OCI-LY1 (cell line): ENCODE measurements at regions not wholly inside any gene's neighbourhood (a gene's known extent, or its start where the extent isn't known, plus 50 kb on each side); places are given as distances from the start of the nearest gene placed in this dataset.
"Not testable (repeated sequence)": the region's sequence is repeated elsewhere in the genome, so short reads cannot be mapped to it uniquely, and the experiment has no call there.

Experiments used
- H2AFZ ChIP-seq: fragments of 200-600 bp; sonication (generic), shearing (Covaris generic); 2 replicates; pipeline ENCODE4 v1.6.0; 2014; ENCODE audit warnings: antibody characterized with exemption, mild to moderate bottlenecking, low read length
- H3F3A ChIP-seq: fragments of 200-600 bp; sonication (generic), shearing (Covaris generic); 2 replicates; pipeline ENCODE4 v1.6.0; 2014; ENCODE audit warnings: mild to moderate bottlenecking, antibody characterized with exemption, low read length, moderate library complexity; ENCODE audit not compliant: insufficient read depth
- H3K27ac ChIP-seq: fragments of 200-600 bp; sonication (generic); 2 replicates; pipeline ENCODE4 v1.5.1; 2014; ENCODE audit warnings: low read length, mixed run types, mild to moderate bottlenecking, low read depth; ENCODE audit not compliant: poor library complexity, severe bottlenecking
- H3K27me3 ChIP-seq: fragments of 200-600 bp; sonication (generic); 2 replicates; pipeline ENCODE4 v1.6.0; 2014; ENCODE audit warnings: antibody characterized with exemption, mild to moderate bottlenecking, low read length, moderate library complexity; ENCODE audit not compliant: insufficient read depth
- H3K36me3 ChIP-seq: fragments of 200-600 bp; sonication (generic); 2 replicates; pipeline ENCODE4 v1.6.1; 2014; ENCODE audit warnings: mild to moderate bottlenecking, antibody characterized with exemption, low read length, moderate library complexity, mixed read lengths; ENCODE audit not compliant: insufficient read depth
- H3K4me1 ChIP-seq: fragments of 200-600 bp; sonication (generic); 2 replicates; pipeline ENCODE4 v1.5.1; 2014; ENCODE audit warnings: mild to moderate bottlenecking, low read length, moderate library complexity; ENCODE audit not compliant: insufficient read depth, severe bottlenecking
- H3K4me2 ChIP-seq: fragments of 200-600 bp; sonication (generic), shearing (Covaris generic); 2 replicates; pipeline ENCODE4 v1.6.1; 2014; ENCODE audit warnings: low read length
- H3K4me3 ChIP-seq: fragments of 200-600 bp; sonication (generic); 2 replicates; pipeline ENCODE4 v1.5.1; 2014; ENCODE audit warnings: low read length, low read depth, mild to moderate bottlenecking, mixed read lengths; ENCODE audit not compliant: poor library complexity, severe bottlenecking
- H3K79me2 ChIP-seq: fragments of 200-600 bp; shearing (Covaris generic); 2 replicates; pipeline ENCODE4 v1.6.1; 2016; ENCODE audit warnings: mixed run types, low read length, mixed read lengths; ENCODE audit not compliant: insufficient read depth
- H3K9ac ChIP-seq: fragments of 200-600 bp; sonication (generic), shearing (Covaris generic); 2 replicates; pipeline ENCODE4 v1.6.1; 2014; ENCODE audit warnings: mild to moderate bottlenecking, low read length, mixed read lengths
- H3K9me2 ChIP-seq: fragments of 200-600 bp; sonication (generic), shearing (Covaris generic); 2 replicates; pipeline ENCODE4 v1.6.1; 2014; ENCODE audit warnings: low read depth, mild to moderate bottlenecking, low read length, mixed read lengths
- H3K9me3 ChIP-seq: fragments of 200-600 bp; shearing (Covaris generic); 2 replicates; pipeline ENCODE4 v1.6.1; 2014; ENCODE audit warnings: low read length, mixed read lengths
- H4K20me1 ChIP-seq: fragments of 200-600 bp; sonication (generic), shearing (Covaris generic); 2 replicates; pipeline ENCODE4 v1.6.0; 2016; ENCODE audit warnings: mild to moderate bottlenecking, low read length; ENCODE audit not compliant: insufficient read depth
- EZH2 ChIP-seq: fragments of 200-600 bp; sonication (generic), shearing (Covaris generic); IDR thresholded peaks from 2 replicates; pipeline ENCODE4 v1.8.0; 2017; ENCODE audit warnings: borderline replicate concordance, mixed run types, mild to moderate bottlenecking, antibody characterized with exemption, low read length, moderate library complexity, mixed read lengths
- TF ChIP-seq, protein P1 (sequence below): fragments of 200-600 bp; sonication (generic), shearing (Covaris generic); IDR thresholded peaks from 2 replicates; pipeline ENCODE4 v1.5.1; 2017; ENCODE audit warnings: mild to moderate bottlenecking, antibody characterized with exemption, low read length, moderate library complexity, mixed read lengths

- Histone ChIP-seq H3K4me2 (no peak overlapping the region), H3K36me3 (no peaks in the 10 kb centered on the region), H4K20me1 (no peaks in the 10 kb centered on the region), H3K9me3 (no peaks in the 10 kb centered on the region), H3F3A (no peaks in the 10 kb centered on the region), H3K4me3 (no peak overlapping the region), H3K27me3 (no peaks in the 10 kb centered on the region), H3K4me1 (no peaks in the 10 kb centered on the region), H3K79me2 (no peaks in the 10 kb centered on the region), H3K27ac (no peak overlapping the region), H2AFZ (no peak overlapping the region), H3K9me2 (no peaks in the 10 kb centered on the region), H3K9ac (no peak overlapping the region)
- TF ChIP-seq EZH2: no peak
- TF ChIP-seq, protein P1, sequence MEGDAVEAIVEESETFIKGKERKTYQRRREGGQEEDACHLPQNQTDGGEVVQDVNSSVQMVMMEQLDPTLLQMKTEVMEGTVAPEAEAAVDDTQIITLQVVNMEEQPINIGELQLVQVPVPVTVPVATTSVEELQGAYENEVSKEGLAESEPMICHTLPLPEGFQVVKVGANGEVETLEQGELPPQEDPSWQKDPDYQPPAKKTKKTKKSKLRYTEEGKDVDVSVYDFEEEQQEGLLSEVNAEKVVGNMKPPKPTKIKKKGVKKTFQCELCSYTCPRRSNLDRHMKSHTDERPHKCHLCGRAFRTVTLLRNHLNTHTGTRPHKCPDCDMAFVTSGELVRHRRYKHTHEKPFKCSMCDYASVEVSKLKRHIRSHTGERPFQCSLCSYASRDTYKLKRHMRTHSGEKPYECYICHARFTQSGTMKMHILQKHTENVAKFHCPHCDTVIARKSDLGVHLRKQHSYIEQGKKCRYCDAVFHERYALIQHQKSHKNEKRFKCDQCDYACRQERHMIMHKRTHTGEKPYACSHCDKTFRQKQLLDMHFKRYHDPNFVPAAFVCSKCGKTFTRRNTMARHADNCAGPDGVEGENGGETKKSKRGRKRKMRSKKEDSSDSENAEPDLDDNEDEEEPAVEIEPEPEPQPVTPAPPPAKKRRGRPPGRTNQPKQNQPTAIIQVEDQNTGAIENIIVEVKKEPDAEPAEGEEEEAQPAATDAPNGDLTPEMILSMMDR: no peak
These were observed 186.4 kb downstream of the VAPA start for GRCh38 chr18:10100196-10100595.

GRCh38 chr18:10100941-10101701 is 187.3 kb downstream of the VAPA start:
- H3F3A ChIP-seq: no peaks in the 10 kb centered on the region
- no peaks in the 10 kb centered on the region for H3K9me2 ChIP-seq
- H3K9ac ChIP-seq: no peak overlapping the region
- no peaks in the 10 kb centered on the region for H3K79me2 ChIP-seq
- H3K27ac ChIP-seq: no peak overlapping the region
- H3K4me1 ChIP-seq: no peaks in the 10 kb centered on the region
- H3K4me2 ChIP-seq: no peak overlapping the region
- H3K9me3 ChIP-seq: no peaks in the 10 kb centered on the region
- no peaks in the 10 kb centered on the region for H3K36me3 ChIP-seq
- no peak overlapping the region for H3K4me3 ChIP-seq
- no peak for TF ChIP-seq EZH2
- TF ChIP-seq, protein P1: no peak
- no peak overlapping the region for H2AFZ ChIP-seq
- no peaks in the 10 kb centered on the region for H3K27me3 ChIP-seq
- H4K20me1 ChIP-seq: no peaks in the 10 kb centered on the region

DNA sequence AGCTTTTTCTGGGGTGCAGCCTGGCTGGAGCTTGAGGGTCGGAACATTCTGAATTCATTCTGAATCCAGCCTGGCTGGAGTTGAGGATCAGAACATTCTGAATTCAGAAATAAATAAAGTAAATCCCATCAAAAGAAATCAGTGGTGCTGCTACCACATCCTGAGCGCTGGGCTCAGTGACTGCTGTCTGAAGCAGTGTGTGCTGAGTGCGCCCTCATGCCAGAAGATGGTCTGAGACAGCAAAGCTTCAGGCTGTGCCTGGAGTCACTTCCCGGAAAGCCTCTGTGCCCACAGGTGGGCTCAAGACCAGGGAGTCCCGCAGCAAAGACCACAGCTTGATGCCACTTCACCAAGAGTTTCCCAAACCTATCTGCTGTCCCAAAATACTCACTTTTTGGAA is 187.9 kb downstream of the VAPA start:
- Histone ChIP-seq H3K4me1 (no peaks in the 10 kb centered on the region), H4K20me1 (no peaks in the 10 kb centered on the region), H3K9me2 (no peaks in the 10 kb centered on the region), H3K9ac (no peak overlapping the region), H2AFZ (no peak overlapping the region), H3K9me3 (no peaks in the 10 kb centered on the region), H3K4me2 (no peak overlapping the region), H3K4me3 (no peak overlapping the region), H3K27me3 (no peaks in the 10 kb centered on the region), H3F3A (no peaks in the 10 kb centered on the region), H3K36me3 (no peaks in the 10 kb centered on the region), H3K79me2 (no peaks in the 10 kb centered on the region), H3K27ac (no peak overlapping the region)
- TF ChIP-seq, protein P1: no peak
- no peak for TF ChIP-seq EZH2

- not testable (repeated sequence) for H4K20me1 ChIP-seq, H3F3A ChIP-seq, H3K4me2 ChIP-seq, H3K9me2 ChIP-seq, H3K27ac ChIP-seq, H3K4me1 ChIP-seq, H3K4me3 ChIP-seq, H3K79me2 ChIP-seq, H3K36me3 ChIP-seq, H3K27me3 ChIP-seq, H3K9ac ChIP-seq, H2AFZ ChIP-seq, H3K9me3 ChIP-seq
These were observed 191.3 kb downstream of the VAPA start for GRCh38 chr18:10105118-10105517.
